Heart right ventricle (tissue), 16 donors: ENCODE measurements at regions not wholly inside any gene's neighbourhood (a gene's known extent, or its start where the extent isn't known, plus 50 kb on each side); places are given as distances from the start of the nearest gene placed in this dataset.

Experiments used
- ATAC-seq, 8 donors: fragments of 200-7000 bp; cut with Tn5 transposase; one replicate each; pipeline ENCODE4 v1.9.1; 2020; ENCODE audit warnings: mild to moderate bottlenecking in 8 of 8, moderate library complexity in 8 of 8, moderate number of reproducible peaks in 1 of 8
- DNase-seq, 2 donors: peaks; one replicate each; pipeline ENCODE4 v3.0.0-alpha.2; 2020
- H3K27ac ChIP-seq, 10 donors: fragments of 200-600 bp; sonication (generic) in 2 of 10; one replicate each; pipeline versions ENCODE4 v1.5.0 to v1.8.0; 2020 to 2022; ENCODE audit warnings: mild to moderate bottlenecking in 3 of 10
- H3K27me3 ChIP-seq, 7 donors: fragments of 200-600 bp; one replicate each; pipeline ENCODE4 v1.8.0; 2021 to 2022; ENCODE audit warnings: mild to moderate bottlenecking in 2 of 7
- H3K36me3 ChIP-seq, 9 donors: fragments of 200-600 bp; sonication (generic) in 1 of 9; one replicate each; pipeline versions ENCODE4 v1.5.0 to v1.8.0; 2020 to 2022; ENCODE audit warnings: mild to moderate bottlenecking in 2 of 9
- H3K4me1 ChIP-seq, 9 donors: fragments of 200-600 bp; sonication (generic) in 1 of 9; one replicate each; pipeline versions ENCODE4 v1.5.0 to v1.8.0; 2020 to 2022; ENCODE audit warnings: mild to moderate bottlenecking in 4 of 9
- H3K4me3 ChIP-seq, 10 donors: fragments of 200-600 bp; sonication (generic) in 2 of 10; one replicate each; pipeline versions ENCODE4 v1.5.0 to v1.8.0; 2020 to 2022; ENCODE audit warnings: mild to moderate bottlenecking in 7 of 10, moderate library complexity in 2 of 10
- H3K9me3 ChIP-seq, 11 donors: fragments of 200-600 bp in 10 of 11; sonication (generic) in 2 of 11; one replicate each; pipeline versions ENCODE4 v1.5.0 to v1.8.0; 2013 to 2022; ENCODE audit warnings: mild to moderate bottlenecking in 2 of 11, control low read depth in 1 of 11, moderate library complexity in 1 of 11
- CTCF ChIP-seq, 9 donors: fragments of 200-600 bp; sonication (generic) in 2 of 9; IDR thresholded peaks; one replicate each; pipeline versions ENCODE4 v1.5.0 to v1.8.0; 2021 to 2022; ENCODE audit warnings: antibody characterized with exemption in 9 of 9, mild to moderate bottlenecking in 5 of 9, moderate library complexity in 1 of 9
- WGBS, 2 donors: extraction: QIAGEN DNeasy Blood & Tissue Kit; methylation state at CpG; one replicate each; pipeline ENCODE4 v1.1.7; 2013; ENCODE audit warnings: inconsistent platforms in 1 of 2; 5-methylcytosine and 5-hydroxymethylcytosine counted together
- intact Hi-C, 10 donors: fragments of 100-400 bp; cut with DNase I; formaldehyde crosslinking; loops; one replicate each; pipeline versions ENCODE4 v1.11.1 to v1.14.2; 2022
- donor health status: Arrhythmogenic right ventricular cardiomyopathy.
- donor health status: ischemic (EF 13 %, LVEDD 7.1; RV severe dilation, severe dysfunction).
- donor health status: healthy with polysubstance abuse.
- donor health status: DM: no; HTN: yes; CAD: no.
- donor health status: DM: no; HTN: no; CAD: no.
- donor health status: ischemic (EF 25% LVEDD 6.9; RV normal size, moderate dysfunction).
- donor health status: ischemic (EF 25% LVEDD 5.7; RV mildly dilated, moderate dysfunction).
- donor health status: healthy.
- donor health status: DM: yes; HTN: yes; CAD: no.
- donor health status: Ischemic cardiomyopathy.
- donor health status: ischemic (EF 35%, LVEDD 5.7; RV mildly dilated, moderate dysfunction).
- donor health status: nonischemic (EF 11% LVEDD 7.7; RV severe dilation, severe dysfunction).
- donor health status: DM: yes; HTN: yes; CAD: no.
- donor health status: PGD.
- donor health status: ischemic (EF 29% LVEDD 5.4; RV normal size, mild dysfunction).
- donor health status: nonischemic (EF 23%, LVEDD 6.1; RV moderate dilation, normal function).

- Histone ChIP-seq H3K27ac (peak overlapping the region in 7 of 10 donors; percentile 4 to 54 (median 43)), H3K27me3 (peaks cover 0 to 3% (median 0%) of the 10 kb centered on the region in 7 donors), H3K9me3 (no peaks in the 10 kb centered on the region), H3K4me1 (peaks cover 4 to 30% (median 12%) of the 10 kb centered on the region in 9 donors), H3K4me3 (no peak overlapping the region), H3K36me3 (no peaks in the 10 kb centered on the region)
- TF ChIP-seq CTCF (IDR thresholded peaks at IDR 0.05): peak; percentile 37 to 79 (median 65)
- intact Hi-C loops: loop anchor here (2.0 to 10.0 kb wide), 14 partner anchors 158 to 526 kb away; partner anchors contain the start of gene NCK2 (in 3 of the 10)
- peak in 1 of 2 donors; percentile 47 for DNase-seq
- 53 to 60% methylated on average over 12 of the region's 12 CpGs for WGBS, 2 donors
- ATAC-seq: peak; percentile 39 to 77 (median 62)
Measured at GRCh38 chr2:105576440-105577241, 168.1 kb upstream of the NCK2 start.

GRCh38 chr2:105576050-105576439 is 168.7 kb upstream of the NCK2 start:
- Histone ChIP-seq H3K36me3 (no peaks in the 10 kb centered on the region), H3K27me3 (peaks cover 0 to 3% (median 0%) of the 10 kb centered on the region in 7 donors), H3K4me1 (peaks cover 4 to 31% (median 12%) of the 10 kb centered on the region in 9 donors), H3K4me3 (peak overlapping the region in 1 of 10 donors; percentile 3), H3K27ac (peak overlapping the region in 3 of 10 donors; percentile 10 to 54 (median 31)), H3K9me3 (no peaks in the 10 kb centered on the region)
- ATAC-seq (peak in 5 of 8 donors; percentile 4 to 57 (median 10)), DNase-seq (no peak)
- WGBS, 2 donors: 56 to 57% methylated on average over 13 of the region's 13 CpGs
- no peak for TF ChIP-seq CTCF (IDR thresholded peaks at IDR 0.05)
- intact Hi-C loops: loop anchor here (2.0 to 10.0 kb wide), 14 partner anchors 159 to 526 kb away; partner anchors contain the start of gene NCK2 (in 3 of the 10)

DNA sequence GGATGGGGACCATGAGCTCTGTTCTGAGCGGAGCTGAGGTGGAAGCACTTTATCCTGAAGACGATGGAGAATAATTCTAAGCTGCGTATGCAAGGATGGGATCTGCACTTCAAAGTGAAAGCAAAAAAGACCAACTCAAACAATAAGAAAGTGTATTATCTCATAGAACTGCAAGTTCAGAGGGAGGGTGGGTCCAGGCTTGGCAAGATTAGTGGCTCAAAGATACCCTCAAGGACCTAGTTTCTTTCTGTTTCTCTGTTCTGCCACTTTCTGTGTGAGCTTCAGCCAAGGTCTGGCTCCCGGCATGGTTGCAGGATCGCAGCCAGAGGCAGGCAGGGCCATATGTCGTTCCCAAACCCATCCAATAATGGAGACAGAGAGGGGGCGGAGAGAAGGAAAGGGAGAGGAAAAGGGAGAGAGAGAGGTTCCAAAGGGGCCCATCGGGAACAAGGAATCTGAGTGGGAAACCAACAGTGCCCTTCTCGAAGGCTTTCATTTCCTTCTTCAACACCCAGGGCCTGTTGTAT is 169.2 kb upstream of the NCK2 start:
- Histone ChIP-seq H3K36me3 (no peaks in the 10 kb centered on the region), H3K27ac (peak overlapping the region in 2 of 10 donors; percentile 10 to 31), H3K4me3 (peak overlapping the region in 3 of 10 donors; percentile 3 to 13 (median 6)), H3K4me1 (peaks cover 4 to 31% (median 12%) of the 10 kb centered on the region in 9 donors), H3K9me3 (no peaks in the 10 kb centered on the region), H3K27me3 (peaks cover 0 to 3% (median 0%) of the 10 kb centered on the region in 7 donors)
- intact Hi-C loops: loop anchor here (2.0 to 10.0 kb wide), 14 partner anchors 159 to 527 kb away; partner anchors contain the start of gene NCK2 (in 3 of the 10)
- TF ChIP-seq CTCF (IDR thresholded peaks at IDR 0.05): no peak
- DNase-seq (no peak), ATAC-seq (peak in 2 of 8 donors; percentile 17 to 25)
- 56 to 69% methylated on average over 9 of the region's 9 CpGs for WGBS, 2 donors

- DNase-seq (no peak), ATAC-seq (no peak)
- TF ChIP-seq CTCF (IDR thresholded peaks at IDR 0.05): no peak
- H3K36me3 ChIP-seq: no peaks in the 10 kb centered on the region
- intact Hi-C loops: loop anchor here (5.0 to 10.0 kb wide), 12 partner anchors 160 to 527 kb away; partner anchors contain the start of gene NCK2 (in 3 of the 10)
- no peaks in the 10 kb centered on the region for H3K9me3 ChIP-seq
- H3K4me3 ChIP-seq: peak overlapping the region in 1 of 10 donors; percentile 6
- peaks cover 4 to 31% (median 12%) of the 10 kb centered on the region in 9 donors for H3K4me1 ChIP-seq
- no peak overlapping the region for H3K27ac ChIP-seq
- H3K27me3 ChIP-seq: peaks cover 0 to 9% (median 0%) of the 10 kb centered on the region in 7 donors
- WGBS, 2 donors: 89 to 92% methylated on average over 2 of the region's 2 CpGs
Measured at GRCh38 chr2:105574796-105575344, 169.8 kb upstream of the NCK2 start.
